ENCODE measurements at regions not wholly inside any gene's neighbourhood (a gene's known extent, or its start where the extent isn't known, plus 50 kb on each side); places are given as distances from the start of the nearest gene placed in this dataset.

DNA sequence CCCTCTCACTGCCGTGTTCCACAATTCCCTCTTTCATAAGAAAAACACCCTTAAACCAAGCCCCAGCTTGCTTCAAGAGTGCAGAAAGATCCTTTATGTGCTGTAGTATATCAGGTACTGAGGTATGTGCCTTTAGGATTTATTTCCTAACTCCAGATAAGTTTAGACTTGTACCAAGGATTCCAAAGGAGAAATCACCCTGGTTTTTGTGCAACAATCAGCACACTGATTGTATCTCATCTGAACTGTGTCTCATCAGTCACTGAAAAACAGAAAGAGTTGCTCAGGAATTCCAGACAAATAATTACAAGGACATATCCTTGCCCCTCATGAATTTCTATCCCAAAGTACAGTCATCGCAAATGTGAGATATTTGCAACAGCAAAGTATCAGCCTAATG lies 77.2 kb upstream of the PTPRZ1 start:
- intact Hi-C loops (cut with micrococcal nuclease; ENCODE audit: unreplicated experiment) = no loop called here
- peaks cover 13% of the 10 kb centered on the region for H3K4me1 ChIP-seq (ENCODE audit: insufficient read depth, low read length, poor library complexity, severe bottlenecking)
- CTCF ChIA-PET = no interaction called here
- no peak overlapping the region for H3K27ac ChIP-seq (ENCODE audit: low read depth, low read length, poor library complexity, severe bottlenecking)
- POLR2A ChIA-PET (ENCODE audit: low non-redundant PET) = no interaction called here
- no peak for DNase-seq (ENCODE audit: low spot score)
- H3K4me3 ChIP-seq (ENCODE audit: low read depth, low read length, poor library complexity, severe bottlenecking) = no peak overlapping the region
- BruUV-seq (replicated peaks) = no TSS peak
- no peaks in the 10 kb centered on the region for H3K27me3 ChIP-seq (replicated peaks; ENCODE audit: insufficient read depth, low read depth, low read length, poor library complexity)
- no peaks in the 10 kb centered on the region for H3K36me3 ChIP-seq (ENCODE audit: insufficient read depth, low read length, poor library complexity, severe bottlenecking)
- H3K9me3 ChIP-seq (ENCODE audit: low read depth, low read length, poor library complexity, severe bottlenecking) = no peaks in the 10 kb centered on the region
- no peak for TF ChIP-seq EZH2 (IDR thresholded peaks at IDR 0.05; ENCODE audit: borderline replicate concordance, low read depth, low read length, poor library complexity, severe bottlenecking)
- TF ChIP-seq, protein P1, sequence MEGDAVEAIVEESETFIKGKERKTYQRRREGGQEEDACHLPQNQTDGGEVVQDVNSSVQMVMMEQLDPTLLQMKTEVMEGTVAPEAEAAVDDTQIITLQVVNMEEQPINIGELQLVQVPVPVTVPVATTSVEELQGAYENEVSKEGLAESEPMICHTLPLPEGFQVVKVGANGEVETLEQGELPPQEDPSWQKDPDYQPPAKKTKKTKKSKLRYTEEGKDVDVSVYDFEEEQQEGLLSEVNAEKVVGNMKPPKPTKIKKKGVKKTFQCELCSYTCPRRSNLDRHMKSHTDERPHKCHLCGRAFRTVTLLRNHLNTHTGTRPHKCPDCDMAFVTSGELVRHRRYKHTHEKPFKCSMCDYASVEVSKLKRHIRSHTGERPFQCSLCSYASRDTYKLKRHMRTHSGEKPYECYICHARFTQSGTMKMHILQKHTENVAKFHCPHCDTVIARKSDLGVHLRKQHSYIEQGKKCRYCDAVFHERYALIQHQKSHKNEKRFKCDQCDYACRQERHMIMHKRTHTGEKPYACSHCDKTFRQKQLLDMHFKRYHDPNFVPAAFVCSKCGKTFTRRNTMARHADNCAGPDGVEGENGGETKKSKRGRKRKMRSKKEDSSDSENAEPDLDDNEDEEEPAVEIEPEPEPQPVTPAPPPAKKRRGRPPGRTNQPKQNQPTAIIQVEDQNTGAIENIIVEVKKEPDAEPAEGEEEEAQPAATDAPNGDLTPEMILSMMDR (conservative IDR thresholded peaks at IDR 0.05; ENCODE audit: low read depth, low read length) = no peak

DNA sequence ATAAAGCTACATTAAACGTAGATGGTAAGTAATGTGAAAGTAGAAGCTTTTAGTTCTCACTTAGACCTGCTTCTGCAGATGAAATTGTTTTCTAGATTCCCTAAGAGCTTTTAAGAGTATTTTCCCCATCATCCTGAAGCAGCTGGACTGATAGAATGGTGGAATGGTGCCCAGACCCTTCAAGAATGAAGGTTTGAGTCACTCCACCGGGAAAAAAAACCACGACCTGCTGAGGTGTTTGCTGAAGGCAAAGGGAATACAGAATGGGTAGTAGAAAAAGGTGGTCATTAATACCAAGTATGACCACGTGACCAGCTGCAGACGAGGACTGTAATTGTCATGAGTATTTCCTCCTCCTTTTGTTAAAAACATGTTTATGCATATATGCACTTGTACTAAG lies 79.2 kb upstream of the PTPRZ1 start:
- TF ChIP-seq, protein P1 (conservative IDR thresholded peaks at IDR 0.05; ENCODE audit: low read depth, low read length) = no peak
- no peak for TF ChIP-seq EZH2 (IDR thresholded peaks at IDR 0.05; ENCODE audit: borderline replicate concordance, low read depth, low read length, poor library complexity, severe bottlenecking)
- intact Hi-C loops (cut with micrococcal nuclease; ENCODE audit: unreplicated experiment) = no loop called here
- H3K4me3 ChIP-seq (ENCODE audit: low read depth, low read length, poor library complexity, severe bottlenecking) = no peak overlapping the region
- H3K36me3 ChIP-seq (ENCODE audit: insufficient read depth, low read length, poor library complexity, severe bottlenecking) = no peaks in the 10 kb centered on the region
- H3K27me3 ChIP-seq (replicated peaks; ENCODE audit: insufficient read depth, low read depth, low read length, poor library complexity) = no peaks in the 10 kb centered on the region
- no peak for DNase-seq (ENCODE audit: low spot score)
- H3K27ac ChIP-seq (ENCODE audit: low read depth, low read length, poor library complexity, severe bottlenecking) = no peak overlapping the region
- no peaks in the 10 kb centered on the region for H3K9me3 ChIP-seq (ENCODE audit: low read depth, low read length, poor library complexity, severe bottlenecking)
- ChIA-PET CTCF (no interaction called here), POLR2A (ENCODE audit: low non-redundant PET) (interaction anchor here (0.7 kb wide), 1 partner anchor 166 kb away, joined by 3 read pairs; no protein-coding TSS in a partner anchor)
- H3K4me1 ChIP-seq (ENCODE audit: insufficient read depth, low read length, poor library complexity, severe bottlenecking) = peaks cover 6% of the 10 kb centered on the region
- no TSS peak for BruUV-seq (replicated peaks)

DNA sequence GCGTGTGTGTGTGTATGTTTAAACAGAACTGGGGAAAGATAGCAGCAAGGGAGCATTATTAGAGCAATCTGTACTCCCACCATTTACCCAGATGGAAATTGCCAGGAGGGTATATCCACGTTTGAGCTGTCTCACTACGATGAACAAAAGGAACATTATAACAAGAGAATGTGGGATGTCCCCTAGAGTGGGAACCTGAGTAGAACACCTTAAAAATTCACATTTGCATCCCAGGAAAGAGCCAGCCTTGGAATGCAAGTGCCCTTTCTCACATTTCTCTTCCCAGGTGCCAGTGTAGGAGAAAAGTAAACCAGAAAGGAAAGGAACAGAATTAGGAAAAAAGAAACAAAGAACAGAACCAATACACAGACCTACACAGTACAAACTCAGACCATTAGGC lies 95.3 kb upstream of the PTPRZ1 start:
- intact Hi-C loops (cut with micrococcal nuclease; ENCODE audit: unreplicated experiment) = no loop called here
- H3K4me3 ChIP-seq (ENCODE audit: low read depth, low read length, poor library complexity, severe bottlenecking) = no peak overlapping the region
- TF ChIP-seq, protein P1 (conservative IDR thresholded peaks at IDR 0.05; ENCODE audit: low read depth, low read length) = no peak
- no peak for TF ChIP-seq EZH2 (IDR thresholded peaks at IDR 0.05; ENCODE audit: borderline replicate concordance, low read depth, low read length, poor library complexity, severe bottlenecking)
- no TSS peak for BruUV-seq (replicated peaks)
- no peaks in the 10 kb centered on the region for H3K27me3 ChIP-seq (replicated peaks; ENCODE audit: insufficient read depth, low read depth, low read length, poor library complexity)
- no peaks in the 10 kb centered on the region for H3K9me3 ChIP-seq (ENCODE audit: low read depth, low read length, poor library complexity, severe bottlenecking)
- no peak for DNase-seq (ENCODE audit: low spot score)
- H3K36me3 ChIP-seq (ENCODE audit: insufficient read depth, low read length, poor library complexity, severe bottlenecking) = no peaks in the 10 kb centered on the region
- POLR2A ChIA-PET (ENCODE audit: low non-redundant PET) = no interaction called here
- no peak overlapping the region for H3K27ac ChIP-seq (ENCODE audit: low read depth, low read length, poor library complexity, severe bottlenecking)
- no peaks in the 10 kb centered on the region for H3K4me1 ChIP-seq (ENCODE audit: insufficient read depth, low read length, poor library complexity, severe bottlenecking)
- CTCF ChIA-PET = no interaction called here

Measured in A673 (cell line).